Ecto neural progenitor cell (in vitro differentiated cells): ENCODE measurements at regions not wholly inside any gene's neighbourhood (a gene's known extent, or its start where the extent isn't known, plus 50 kb on each side); places are given as distances from the start of the nearest gene placed in this dataset.
"Not testable (repeated sequence)": the region's sequence is repeated elsewhere in the genome, so short reads cannot be mapped to it uniquely, and the experiment has no call there.

Experiments used
- DNase-seq: peaks from one replicate; pipeline ENCODE4 v3.0.0-alpha.2; 2018; ENCODE audit warnings: low spot score

DNA sequence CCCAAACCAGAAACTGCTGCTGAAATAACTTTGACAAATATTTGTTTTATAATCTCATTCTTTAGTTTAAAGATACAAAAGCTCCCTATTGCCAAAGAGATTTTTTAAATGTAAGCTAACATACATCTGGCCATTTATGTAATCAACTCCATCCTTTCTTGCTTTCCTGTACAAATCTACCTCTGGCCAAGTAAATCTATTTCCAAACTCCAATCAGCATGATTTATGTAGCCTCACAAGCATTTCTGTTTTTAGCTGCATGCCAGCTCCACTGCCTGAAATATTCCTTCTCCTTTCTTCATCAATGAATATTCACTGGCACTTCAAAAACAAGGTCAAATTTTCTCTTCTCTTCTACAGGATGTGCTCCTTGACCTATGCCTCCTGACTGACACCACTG lies 80.0 kb downstream of the SHOX2 start:
- no peak for DNase-seq

DNA sequence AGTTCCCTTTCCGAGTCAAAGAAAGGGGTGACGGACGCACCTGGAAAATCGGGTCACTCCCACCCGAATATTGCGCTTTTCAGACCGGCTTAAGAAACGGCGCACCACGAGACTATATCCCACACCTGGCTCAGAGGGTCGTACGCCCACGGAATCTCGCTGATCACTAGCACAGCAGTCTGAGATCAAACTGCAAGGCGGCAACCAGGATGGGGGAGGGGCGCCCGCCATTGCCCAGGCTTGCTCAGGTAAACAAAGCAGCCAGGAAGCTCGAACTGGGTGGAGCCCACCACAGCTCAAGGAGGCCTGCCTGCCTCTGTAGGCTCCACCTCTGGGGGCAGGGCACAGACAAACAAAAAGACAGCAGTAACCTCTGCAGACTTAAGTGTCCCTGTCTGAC lies 86.3 kb downstream of the SHOX2 start:
- DNase-seq = not testable (repeated sequence)

DNA sequence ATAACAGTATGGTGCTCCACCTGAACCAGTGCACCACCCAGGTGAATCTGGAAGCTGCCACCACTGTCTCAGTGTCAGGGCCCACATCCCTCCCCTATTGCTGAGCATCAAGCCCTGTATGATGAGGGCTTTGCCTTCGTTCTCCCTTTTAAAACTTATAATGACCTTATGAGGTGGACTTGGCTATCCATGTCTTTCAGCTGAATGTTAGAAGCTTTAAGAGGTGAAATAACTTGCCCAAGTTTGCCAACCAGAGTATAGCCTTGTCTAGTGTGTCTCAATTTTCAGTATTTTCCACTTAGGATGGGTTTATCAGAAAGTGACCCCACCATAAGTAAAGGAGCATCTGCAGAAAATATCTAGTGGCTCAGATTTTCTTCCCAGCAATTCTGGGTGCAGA lies 87.8 kb downstream of the SHOX2 start:
- no peak for DNase-seq

DNA sequence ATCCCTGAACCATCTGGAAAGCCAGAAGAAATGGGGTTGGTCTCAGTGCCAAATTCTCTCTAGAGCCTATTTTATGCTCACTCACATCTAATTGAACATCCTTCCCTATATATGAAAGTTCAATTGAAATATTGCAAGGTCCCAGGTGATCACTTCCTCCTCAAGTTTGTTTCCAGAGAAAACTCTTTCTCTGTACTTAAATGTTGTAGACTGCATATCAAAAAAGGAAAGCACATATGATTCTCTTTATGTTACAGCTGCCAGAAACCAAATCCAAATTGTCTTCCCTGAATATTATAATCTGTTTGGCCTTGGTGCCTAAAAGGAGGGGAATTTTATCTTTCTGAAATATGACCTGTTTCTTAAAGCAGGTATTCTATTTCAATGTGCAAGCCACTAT lies 93.3 kb downstream of the SHOX2 start:
- no peak for DNase-seq

DNA sequence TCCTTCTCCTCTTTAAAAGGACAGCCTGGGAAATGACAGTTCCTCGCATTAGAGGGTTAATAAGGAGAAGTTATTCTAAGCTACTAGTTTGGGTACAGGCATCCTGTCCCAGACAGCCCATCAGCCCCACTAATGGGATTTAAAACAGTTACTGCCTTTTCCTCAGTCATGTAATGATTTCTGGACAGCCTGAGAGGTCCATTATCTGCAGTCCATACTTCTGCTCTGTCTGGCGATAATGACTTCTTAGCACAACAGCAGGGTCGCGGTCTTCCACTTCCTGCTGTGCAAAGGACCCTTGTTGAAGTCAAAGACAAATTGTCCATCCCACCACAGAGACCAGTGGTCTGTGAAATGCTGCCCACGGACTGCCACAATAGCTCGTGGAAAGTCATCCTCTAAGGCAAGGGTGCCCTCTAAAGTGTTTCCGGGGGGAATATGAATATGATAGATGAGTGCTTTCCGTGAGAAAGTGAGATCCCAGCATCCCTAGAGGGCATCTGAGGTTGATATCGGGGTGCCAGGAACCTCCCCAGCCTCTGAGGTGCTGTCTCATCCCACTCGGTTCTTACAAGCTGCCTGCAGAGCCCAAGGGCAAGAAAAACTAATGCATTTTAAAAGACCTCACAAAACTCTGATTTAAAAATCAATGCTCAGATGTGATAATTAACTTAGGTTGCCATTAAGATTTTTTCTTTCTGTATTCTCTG lies 100.7 kb downstream of the SHOX2 start:
- no peak for DNase-seq

DNA sequence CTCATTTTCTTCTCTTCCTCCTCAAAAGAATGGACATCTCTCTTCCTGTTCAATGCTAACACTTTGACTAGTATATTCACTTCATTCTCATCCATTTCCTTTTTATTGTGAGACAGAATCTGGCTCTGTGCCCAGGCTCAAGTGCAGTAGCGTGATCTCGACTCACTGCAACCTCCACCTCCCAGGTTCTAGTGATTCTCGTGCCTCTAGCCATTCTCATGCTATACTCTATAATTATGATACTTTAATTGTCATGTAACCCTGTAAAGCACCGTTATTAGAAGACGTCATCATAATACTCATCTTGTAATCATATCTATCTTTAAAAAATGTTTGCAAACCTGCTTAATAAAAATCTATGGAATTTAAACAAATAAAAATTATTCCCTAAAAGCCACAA lies 107.0 kb downstream of the SHOX2 start:
- DNase-seq = no peak

DNA sequence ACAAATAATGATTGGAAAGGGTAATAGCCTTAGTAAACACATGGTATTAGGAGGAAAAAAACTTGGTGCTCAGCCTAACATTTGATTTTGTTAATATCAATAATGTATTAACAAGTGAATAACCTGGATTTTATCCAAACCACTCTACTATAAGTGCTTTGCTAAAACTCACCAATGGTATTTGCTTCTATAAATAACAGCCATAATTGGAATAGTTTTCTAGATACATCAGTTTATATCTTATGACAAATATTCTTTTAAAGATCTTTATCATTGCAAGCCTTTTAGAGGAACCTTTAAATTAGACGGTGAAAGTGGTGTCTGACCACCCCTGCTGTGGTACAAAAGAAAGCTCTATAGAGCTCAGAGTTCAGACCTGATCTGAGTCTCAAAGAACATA lies 123.9 kb downstream of the SHOX2 start:
- no peak for DNase-seq

DNA sequence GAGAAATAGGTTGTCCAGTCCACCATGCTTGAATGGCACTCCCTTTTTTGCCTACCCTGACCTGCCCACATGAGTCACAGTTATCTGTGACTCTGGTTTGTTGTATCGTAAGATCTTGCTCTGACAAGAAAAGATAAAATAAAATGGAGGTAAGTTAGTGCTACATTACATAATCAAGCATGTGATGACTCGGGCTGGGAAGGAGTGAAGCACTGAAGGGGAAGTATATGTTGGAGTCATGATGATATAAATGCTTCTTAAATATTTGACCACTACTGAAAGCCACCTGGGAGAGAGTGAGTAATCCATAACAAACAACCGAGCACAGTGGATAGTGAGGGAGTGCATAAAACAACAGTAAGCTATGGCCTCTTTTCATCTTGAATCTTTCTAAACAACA lies 124.4 kb downstream of the SHOX2 start:
- no peak for DNase-seq

DNA sequence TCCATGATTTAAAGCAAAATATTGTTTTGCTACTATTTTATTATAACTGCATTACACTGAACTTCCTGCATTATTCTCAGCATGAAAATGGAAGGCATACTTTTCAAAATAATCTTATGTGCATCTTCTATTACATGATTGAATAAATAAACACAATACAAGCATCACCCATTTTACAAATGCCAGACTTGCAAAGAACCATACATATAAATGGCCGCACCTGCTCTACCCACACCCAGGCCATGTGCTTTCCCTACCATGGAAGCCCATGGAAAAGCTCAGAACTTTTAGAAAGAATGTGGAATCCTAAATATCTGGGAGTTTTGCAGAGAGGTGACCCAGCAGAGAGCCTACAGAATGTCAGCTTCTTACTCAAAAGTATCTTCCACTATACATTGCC lies 127.2 kb downstream of the SHOX2 start:
- no peak for DNase-seq

DNA sequence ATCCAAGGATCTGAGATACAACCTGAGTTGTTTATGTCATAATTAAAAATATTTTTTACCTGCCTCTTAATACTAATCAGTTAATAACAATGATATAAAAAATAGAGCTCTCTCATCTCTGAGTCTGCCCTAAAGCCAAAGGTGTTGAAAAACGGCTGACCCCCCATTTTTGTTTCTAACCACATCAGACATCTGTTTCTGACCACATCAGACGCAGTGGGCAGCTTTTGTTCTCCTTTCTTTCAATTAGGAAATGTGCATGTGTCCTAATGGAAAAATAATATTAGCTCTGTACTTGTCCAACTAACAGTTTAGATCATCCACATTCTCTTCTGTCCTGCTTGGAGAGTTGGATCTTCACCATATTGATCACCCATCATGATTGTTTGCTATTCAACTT lies 144.6 kb downstream of the SHOX2 start:
- no peak for DNase-seq

DNA sequence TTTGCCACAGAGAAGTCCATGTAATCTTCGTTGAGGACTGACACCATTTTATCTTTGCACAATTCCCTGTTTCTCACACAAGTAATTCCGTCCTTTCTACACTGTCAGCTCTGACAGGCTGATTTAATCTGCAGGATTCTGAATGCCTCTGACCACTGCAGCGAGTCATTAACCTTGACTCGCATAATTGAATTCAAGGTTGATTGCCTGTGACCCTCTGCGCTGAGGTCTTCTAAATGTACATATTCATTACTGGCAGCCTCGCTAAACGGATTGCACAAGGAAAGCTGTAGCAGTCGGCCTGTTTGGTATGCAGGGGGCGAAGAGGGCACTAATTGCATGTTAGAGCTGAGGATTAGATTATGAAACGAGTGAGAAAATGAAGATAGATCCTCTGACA lies 147.8 kb downstream of the SHOX2 start:
- DNase-seq = no peak

DNA sequence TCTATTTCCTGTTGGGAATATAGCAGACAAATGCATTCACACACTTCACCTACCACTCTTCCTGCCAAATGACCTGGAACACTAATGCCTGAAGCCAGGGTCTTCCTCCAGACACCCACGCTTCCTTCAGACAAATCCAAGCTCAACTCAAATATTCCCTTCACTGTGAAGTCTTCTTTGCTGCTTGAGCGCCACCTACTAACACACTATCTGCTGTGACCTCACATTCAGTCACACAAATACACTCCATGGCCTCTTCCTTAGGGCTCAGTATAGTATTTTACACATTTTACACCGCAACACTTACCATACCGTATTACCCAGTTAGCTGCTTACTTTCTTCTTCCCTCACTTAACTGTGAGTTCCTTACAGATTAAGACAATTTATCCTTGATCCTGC lies 149.4 kb downstream of the SHOX2 start:
- DNase-seq = no peak

DNA sequence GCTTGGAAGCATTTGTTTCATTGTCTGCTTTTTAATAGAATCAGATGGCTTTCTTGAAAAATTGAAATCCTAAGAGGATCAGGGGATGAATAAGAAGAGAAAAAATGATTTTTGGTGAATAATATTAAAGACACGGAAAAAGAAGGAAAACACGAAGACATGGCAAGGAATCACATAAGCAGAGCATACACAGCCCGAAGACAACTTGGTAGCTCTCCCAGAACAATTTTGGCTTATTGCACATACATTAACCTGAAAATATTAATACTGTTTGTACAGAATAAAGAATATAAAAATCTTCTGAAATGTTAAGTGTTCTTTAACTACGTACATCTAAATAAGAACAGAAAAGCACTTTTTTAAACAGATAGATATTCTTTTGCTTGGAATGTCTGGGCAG lies 150.0 kb downstream of the SHOX2 start:
- no peak for DNase-seq

DNA sequence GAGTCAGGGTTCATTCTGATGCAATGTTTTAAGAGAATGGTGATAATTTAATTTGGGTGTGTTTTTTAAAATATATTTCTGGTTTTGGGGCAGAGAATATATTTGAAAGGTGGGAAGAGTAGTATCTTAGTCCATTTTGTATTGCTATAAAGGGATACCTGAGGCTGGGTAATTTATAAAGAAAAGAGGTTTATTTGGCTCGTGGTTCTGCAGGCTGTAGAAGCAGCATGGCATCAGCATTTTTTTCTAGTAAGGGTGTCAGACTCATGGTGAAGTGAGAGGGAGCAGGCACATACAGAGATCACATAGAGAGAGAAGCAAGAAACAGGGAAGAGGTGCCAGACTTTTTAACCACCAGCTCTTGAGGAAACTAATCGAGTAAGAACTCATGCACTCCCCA lies 152.7 kb downstream of the SHOX2 start:
- no peak for DNase-seq

DNA sequence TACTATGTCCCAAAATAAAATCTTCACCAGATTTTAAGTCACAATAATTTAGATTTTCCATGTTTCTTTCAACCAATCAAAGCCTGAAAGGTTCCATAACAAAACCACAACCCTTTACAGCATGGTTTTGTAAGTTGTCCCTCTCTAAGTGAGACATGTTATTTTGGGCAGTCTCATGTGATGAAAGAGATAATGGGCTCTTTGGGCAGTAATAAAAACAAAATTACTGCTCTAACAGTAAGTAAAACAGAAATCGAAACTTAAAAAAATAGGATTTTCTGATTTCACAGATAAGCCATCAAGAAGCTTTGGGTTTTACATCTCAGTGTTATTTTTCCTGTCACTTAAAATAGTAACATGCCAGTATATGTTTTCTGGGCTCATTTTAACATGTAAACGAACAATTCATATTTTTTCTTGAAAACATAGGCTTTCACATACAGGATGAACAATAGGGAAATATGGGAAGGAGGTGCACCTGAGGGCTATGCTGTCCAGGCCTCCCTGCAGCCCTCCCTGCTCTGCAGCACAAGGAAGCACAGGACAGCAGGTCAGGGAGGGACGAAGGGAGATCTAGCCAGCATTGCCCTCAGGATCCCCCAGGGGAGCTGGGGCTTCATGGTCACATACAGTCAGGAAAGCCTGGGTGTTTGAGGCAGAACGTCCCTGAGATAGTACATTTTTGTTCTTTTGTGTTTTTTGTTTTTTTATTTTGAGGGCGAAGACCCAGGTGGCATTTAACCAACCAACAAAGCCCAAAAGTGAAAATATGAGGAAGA lies 157.4 kb downstream of the SHOX2 start:
- DNase-seq = no peak

DNA sequence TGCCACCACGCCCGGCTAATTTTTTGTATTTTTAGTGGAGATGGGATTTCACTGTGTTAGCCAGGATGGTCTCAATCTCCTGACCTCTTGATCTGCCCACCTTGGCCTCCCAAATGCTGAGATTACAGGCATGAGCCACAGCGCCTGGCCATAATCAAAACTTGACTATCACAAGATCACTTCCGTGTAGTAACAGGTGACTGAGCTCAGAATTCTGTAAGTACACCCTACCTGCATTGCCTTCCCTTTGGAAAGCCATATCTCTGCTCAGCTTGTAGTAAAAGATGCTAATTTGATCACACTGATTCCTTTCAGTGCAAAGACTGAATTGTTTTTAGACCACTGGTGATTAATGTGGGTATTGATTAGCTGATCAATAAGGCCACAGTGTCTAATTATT lies 167.1 kb downstream of the SHOX2 start:
- DNase-seq = no peak

DNA sequence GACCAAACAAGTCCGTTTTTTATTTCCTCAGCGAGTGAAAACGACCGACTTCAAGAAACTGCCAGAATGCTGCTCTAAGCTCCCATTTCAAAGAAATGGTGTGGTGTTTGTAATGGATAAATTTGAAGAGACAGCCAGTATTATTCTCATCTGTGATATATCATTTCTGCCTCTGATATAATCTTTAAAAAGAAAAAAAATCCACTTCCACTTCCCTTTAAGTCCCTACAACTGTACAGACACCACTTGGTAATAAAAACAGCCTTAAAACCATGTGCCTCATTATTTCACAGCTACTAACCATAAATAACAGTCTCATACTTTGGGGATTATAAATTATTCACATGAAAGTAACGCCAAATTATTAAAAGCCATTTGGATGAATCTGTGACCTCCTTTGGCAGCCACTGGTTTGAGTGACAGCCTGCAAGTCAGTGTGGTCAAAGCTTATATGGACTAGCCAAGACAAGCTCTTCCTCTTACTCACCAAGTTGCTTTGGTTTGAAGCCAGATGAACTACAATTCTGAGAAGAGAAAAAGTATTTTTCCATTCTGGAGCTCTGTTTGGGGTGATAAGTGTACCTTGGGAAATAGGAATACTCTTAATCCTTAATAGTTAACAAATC lies 168.0 kb downstream of the SHOX2 start:
- DNase-seq = no peak

DNA sequence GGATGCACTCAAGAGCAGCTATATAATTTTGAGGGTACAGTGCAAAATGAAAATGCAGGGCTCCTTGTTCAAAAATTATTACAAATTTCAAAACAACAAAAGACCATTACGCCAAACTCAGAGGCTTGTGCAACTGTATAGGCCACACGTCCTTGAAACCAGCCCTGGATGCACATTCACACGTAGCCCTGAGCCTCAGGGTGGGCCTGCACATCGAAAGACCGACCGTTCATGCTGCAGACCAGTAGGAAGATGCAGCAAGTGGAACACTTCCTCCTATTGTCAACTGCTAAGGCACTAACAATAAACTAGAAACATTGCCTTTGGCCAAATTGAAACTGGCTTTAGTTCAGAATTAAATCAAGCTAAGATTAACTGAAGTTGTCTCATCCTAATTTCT lies 174.7 kb downstream of the SHOX2 start:
- DNase-seq = no peak

DNA sequence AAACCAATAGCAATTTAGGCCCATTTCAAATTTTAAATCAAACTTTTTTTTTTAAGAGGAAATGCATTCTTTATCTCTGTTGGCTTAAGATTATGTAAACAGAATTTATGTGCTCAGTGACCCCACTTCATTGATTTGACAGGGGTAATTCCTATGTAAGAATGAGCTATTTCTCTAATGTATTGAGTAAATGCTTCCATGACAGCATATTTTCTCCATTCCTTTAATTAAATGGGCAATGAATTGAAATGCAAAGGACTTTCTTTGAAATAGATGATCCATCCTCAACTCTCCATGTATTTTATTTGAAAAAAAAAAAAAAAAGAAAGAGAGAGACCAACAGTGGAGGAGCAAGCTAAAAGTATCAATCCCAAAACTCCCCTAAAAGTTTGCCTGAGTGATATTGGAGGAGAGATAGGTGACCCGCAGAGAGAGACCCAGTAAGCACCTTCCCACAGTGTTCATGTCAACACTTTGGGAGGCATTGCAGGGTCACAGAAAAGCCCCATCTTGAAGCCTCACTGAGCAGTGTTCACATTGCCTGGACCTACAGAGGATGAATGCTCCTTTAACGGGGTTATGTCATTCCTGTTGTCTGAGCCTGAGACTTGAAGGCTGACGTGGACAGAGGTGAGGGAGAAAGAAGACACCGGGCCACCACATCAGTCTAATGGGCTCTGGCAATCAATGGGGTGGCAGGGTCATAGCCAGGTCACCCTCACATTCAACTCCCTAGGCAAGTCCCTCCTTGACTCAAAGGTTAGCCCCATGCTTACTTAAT lies 176.0 kb downstream of the SHOX2 start:
- DNase-seq = no peak

DNA sequence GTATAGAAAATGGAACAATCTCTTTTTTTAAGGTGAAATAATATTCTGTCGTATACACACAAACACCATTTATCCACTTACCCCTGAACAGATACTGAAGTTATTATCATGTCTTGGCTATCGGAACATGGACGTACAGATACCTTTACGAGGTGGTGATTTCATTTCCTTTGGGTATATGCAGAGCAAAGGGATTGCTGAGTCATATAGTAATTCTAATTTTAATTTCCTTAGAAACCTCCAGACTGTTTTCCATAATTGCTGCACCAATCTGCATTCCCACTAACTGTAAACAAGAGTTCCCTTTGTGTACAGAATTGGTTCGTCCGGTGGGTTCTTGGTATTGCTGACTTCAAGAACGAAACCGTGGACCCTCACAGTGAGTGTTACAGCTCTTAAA lies 179.4 kb downstream of the SHOX2 start:
- DNase-seq = no peak

DNA sequence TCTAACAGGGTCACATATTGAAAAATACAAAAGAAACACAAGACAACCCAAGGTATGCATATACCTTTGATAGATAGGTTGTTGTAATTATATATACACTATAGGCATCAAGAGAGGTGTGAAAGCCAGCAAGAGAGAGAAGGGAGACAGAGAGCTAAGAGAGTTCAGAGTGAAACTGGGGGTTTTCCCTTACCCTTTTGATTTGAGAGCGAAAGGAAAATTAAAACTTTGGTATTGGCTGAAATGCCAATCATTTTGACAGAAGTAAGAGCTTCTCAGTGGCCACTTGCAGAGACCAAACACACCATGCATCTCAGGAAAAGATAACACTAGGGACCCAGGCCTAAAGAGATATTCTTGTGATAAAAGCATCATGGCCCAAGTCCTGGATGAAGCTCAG lies 183.6 kb downstream of the SHOX2 start:
- DNase-seq = no peak

DNA sequence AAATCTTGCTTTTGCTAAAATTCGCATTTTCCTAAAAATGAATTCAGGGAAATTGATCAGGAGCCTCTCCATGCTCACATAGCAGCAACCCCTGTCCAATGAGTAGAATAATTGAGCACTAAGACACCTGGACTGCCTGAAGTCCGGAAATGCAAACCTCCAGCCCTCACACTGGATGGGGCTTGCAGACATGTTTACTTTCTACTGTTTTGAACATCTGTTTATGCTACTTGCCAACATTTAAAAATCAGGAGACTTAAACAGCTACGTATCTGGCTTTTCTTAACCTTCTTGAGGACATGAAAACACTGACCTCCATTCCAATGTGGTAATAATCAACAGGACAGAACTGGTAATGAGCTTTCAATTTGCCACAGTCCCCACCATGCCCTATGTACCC lies 184.4 kb downstream of the SHOX2 start:
- no peak for DNase-seq
